ENCODE measurements at regions not wholly inside any gene's neighbourhood (a gene's known extent, or its start where the extent isn't known, plus 50 kb on each side); places are given as distances from the start of the nearest gene placed in this dataset.

GRCh38 chr16:85278839-85279238 is 166.6 kb upstream of the CIBAR2 start:
- TF ChIP-seq CTCF (IDR thresholded peaks at IDR 0.05; ENCODE audit: borderline replicate concordance, extremely low read depth, low read length, poor library complexity, severe bottlenecking) = no peak
- Histone ChIP-seq H3K27me3 (ENCODE audit: insufficient read depth, low read length, poor library complexity) (no peaks in the 10 kb centered on the region), H2AFZ (ENCODE audit: low read depth, low read length) (no peak overlapping the region), H3K4me1 (ENCODE audit: insufficient read depth, low read length) (no peaks in the 10 kb centered on the region), H3K4me2 (ENCODE audit: insufficient read depth, low read length) (no peak overlapping the region), H4K20me1 (ENCODE audit: insufficient read depth, low read length) (peaks cover 14% of the 10 kb centered on the region; the same call in 1 of the 2 replicates), H3K27ac (ENCODE audit: low read length) (no peak overlapping the region), H3K36me3 (ENCODE audit: insufficient read depth, low read length) (no peaks in the 10 kb centered on the region), H3K4me3 (ENCODE audit: low read depth in 1 of 2, low read length in 2 of 2) (no peak overlapping the region), H3K79me2 (ENCODE audit: insufficient read depth, low read length) (no peaks in the 10 kb centered on the region), H3K9ac (ENCODE audit: low read depth, low read length) (no peak overlapping the region), H3K9me3 (ENCODE audit: insufficient read depth, low read length, severe bottlenecking) (no peaks in the 10 kb centered on the region)
- ATAC-seq (ENCODE audit: insufficient read depth, low read depth) = no peak
- no peak for DNase-seq

DNA sequence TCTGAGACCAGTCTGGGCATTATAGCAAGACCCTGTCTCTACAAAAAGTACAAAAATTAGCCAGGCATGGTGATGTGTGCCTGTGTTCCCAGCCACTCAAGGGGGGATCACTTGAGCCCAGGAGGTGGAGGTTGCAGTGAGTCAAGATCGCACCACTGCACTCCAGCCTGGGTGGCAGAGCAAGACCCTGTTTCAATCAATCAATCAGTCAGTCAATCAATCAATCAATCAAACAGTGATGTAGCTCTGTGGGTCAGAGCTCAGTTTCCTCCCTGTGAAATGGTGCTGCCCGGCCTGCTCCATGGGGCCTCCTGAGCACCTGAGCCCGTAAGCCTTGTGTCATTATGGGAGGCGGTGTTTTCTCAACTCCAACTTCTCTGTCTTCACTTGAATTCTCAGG is 167.1 kb upstream of the CIBAR2 start:
- TF ChIP-seq CTCF (IDR thresholded peaks at IDR 0.05; ENCODE audit: borderline replicate concordance, extremely low read depth, low read length, poor library complexity, severe bottlenecking) = no peak
- no peak for TF ChIP-seq EZH2 (IDR thresholded peaks at IDR 0.05; ENCODE audit: borderline replicate concordance, low read depth, low read length, severe bottlenecking)
- no peak overlapping the region for H3K27ac ChIP-seq (ENCODE audit: low read length)
- H3K4me2 ChIP-seq (ENCODE audit: insufficient read depth, low read length) = no peak overlapping the region
- no peaks in the 10 kb centered on the region for H3K27me3 ChIP-seq (ENCODE audit: insufficient read depth, low read length, poor library complexity)
- H3K9me3 ChIP-seq (ENCODE audit: insufficient read depth, low read length, severe bottlenecking) = no peaks in the 10 kb centered on the region
- no peak overlapping the region for H3K4me3 ChIP-seq (ENCODE audit: low read depth in 1 of 2, low read length in 2 of 2)
- H3K79me2 ChIP-seq (ENCODE audit: insufficient read depth, low read length) = no peaks in the 10 kb centered on the region
- H3K9ac ChIP-seq (ENCODE audit: low read depth, low read length) = no peak overlapping the region
- H3K4me1 ChIP-seq (ENCODE audit: insufficient read depth, low read length) = no peaks in the 10 kb centered on the region
- no peak overlapping the region for H2AFZ ChIP-seq (ENCODE audit: low read depth, low read length)
- DNase-seq = no peak
- H4K20me1 ChIP-seq (ENCODE audit: insufficient read depth, low read length) = peaks cover 14% of the 10 kb centered on the region; the same call in 1 of the 2 replicates
- H3K36me3 ChIP-seq (ENCODE audit: insufficient read depth, low read length) = no peaks in the 10 kb centered on the region
- ATAC-seq (ENCODE audit: insufficient read depth, low read depth) = no peak

- H2AFZ ChIP-seq (ENCODE audit: low read depth, low read length) = no peak overlapping the region
- TF ChIP-seq EZH2 (IDR thresholded peaks at IDR 0.05; ENCODE audit: borderline replicate concordance, low read depth, low read length, severe bottlenecking) (no peak), CTCF (IDR thresholded peaks at IDR 0.05; ENCODE audit: borderline replicate concordance, extremely low read depth, low read length, poor library complexity, severe bottlenecking) (no peak)
- peaks cover 14% of the 10 kb centered on the region; the same call in 1 of the 2 replicates for H4K20me1 ChIP-seq (ENCODE audit: insufficient read depth, low read length)
- no peak overlapping the region for H3K4me3 ChIP-seq (ENCODE audit: low read depth in 1 of 2, low read length in 2 of 2)
- H3K79me2 ChIP-seq (ENCODE audit: insufficient read depth, low read length) = no peaks in the 10 kb centered on the region
- ATAC-seq (ENCODE audit: insufficient read depth, low read depth) = no peak
- no peaks in the 10 kb centered on the region for H3K4me1 ChIP-seq (ENCODE audit: insufficient read depth, low read length)
- no peak for DNase-seq
- no peak overlapping the region for H3K9ac ChIP-seq (ENCODE audit: low read depth, low read length)
- H3K27me3 ChIP-seq (ENCODE audit: insufficient read depth, low read length, poor library complexity) = no peaks in the 10 kb centered on the region
- no peak overlapping the region for H3K4me2 ChIP-seq (ENCODE audit: insufficient read depth, low read length)
- no peak overlapping the region for H3K27ac ChIP-seq (ENCODE audit: low read length)
- no peaks in the 10 kb centered on the region for H3K36me3 ChIP-seq (ENCODE audit: insufficient read depth, low read length)
- no peaks in the 10 kb centered on the region for H3K9me3 ChIP-seq (ENCODE audit: insufficient read depth, low read length, severe bottlenecking)
Measured at GRCh38 chr16:85279825-85280545, 167.7 kb upstream of the CIBAR2 start.
